ENCODE measurements at regions not wholly inside any gene's neighbourhood (a gene's known extent, or its start where the extent isn't known, plus 50 kb on each side); places are given as distances from the start of the nearest gene placed in this dataset.

DNA sequence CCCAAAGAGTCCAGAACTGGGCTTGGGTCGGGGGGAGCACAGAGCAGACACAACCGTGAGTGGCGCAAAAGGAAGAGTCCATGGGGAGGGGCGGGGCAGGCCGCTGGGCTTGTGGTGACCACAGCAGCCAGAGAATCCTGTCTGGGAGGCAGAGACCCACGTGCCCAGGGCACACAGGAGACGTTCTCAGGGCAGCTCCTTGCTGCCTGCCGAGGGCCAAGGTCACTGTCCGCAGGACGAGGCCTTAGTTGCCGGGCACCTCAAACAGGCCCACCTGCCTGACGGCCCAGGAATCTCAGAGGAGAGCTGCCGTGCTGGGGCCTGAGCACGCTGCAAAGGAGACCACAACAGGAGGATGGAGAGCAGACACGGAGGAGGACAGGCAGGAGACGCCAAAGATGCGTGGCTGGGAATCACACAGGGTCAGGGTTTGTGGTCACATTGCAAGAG lies 87.8 kb downstream of the MYEOV start:
- Histone ChIP-seq H3K4me1 (no peaks in the 10 kb centered on the region), H3K36me3 (no peaks in the 10 kb centered on the region), H3K27ac (no peak overlapping the region), H3K27me3 (no peaks in the 10 kb centered on the region), H3K9me3 (no peaks in the 10 kb centered on the region), H3K4me3 (no peak overlapping the region)
- peak; percentile 53 for DNase-seq
- TF ChIP-seq EP300 (IDR thresholded peaks at IDR 0.05) = no peak
- intact Hi-C loops (cut with DNase I) = no loop called here
- WGBS, 2 donors = 87 to 91% methylated on average over 17 of the region's 17 CpGs

DNA sequence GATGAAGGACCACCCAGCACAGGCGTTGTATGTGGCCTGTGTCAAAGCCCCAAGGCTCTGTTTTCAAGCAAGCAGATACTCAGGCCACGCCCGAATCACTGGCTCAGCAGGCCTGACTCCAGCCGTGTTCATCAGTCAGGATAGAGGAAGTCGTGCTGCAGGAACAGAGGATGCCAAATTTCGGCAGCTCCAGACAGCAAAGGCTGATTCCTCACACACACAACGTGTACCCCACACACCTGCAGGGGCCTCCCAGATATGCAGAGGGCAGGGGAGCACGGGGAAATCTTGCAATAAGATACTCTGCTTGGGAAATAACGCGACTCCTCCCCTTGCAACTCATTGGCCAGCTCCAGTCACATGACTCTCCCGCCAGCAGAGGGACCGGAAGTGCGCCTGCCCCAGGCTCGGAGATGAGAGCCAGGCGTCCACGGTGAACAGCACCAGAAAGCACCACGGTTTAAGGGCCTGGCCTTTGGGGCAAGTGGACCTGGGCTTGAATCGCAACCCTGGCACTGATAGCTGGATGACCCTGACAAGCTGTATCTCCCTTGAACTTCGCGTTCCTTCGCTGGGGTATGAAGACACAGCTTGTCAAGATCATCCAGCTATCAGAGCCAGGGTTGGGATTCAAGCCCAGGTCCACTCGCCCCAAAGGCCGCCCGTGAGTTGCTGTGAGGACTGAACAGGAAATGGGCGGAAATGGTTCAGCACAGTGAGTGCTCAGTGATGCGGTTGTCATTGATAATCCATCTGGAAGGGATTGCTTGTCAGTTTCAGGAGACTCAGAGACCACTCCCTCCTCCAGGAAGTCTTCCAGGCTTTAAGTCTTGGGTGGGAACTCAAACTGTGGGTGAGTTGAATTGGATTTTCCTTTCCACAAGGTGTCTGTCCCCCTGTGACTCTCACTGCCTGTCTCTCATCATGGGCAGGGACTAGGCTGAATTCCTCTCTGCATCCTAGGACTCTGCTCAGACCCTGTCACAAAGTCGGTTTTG lies 88.5 kb downstream of the MYEOV start:
- no peaks in the 10 kb centered on the region for H3K4me1 ChIP-seq
- WGBS, 2 donors = 69 to 84% methylated on average over 27 of the region's 27 CpGs
- no peak for TF ChIP-seq POLR2AphosphoS5 (IDR thresholded peaks at IDR 0.05)
- no peak for TF ChIP-seq POLR2A (IDR thresholded peaks at IDR 0.05)
- TF ChIP-seq EP300 (IDR thresholded peaks at IDR 0.05) = no peak
- TF ChIP-seq, protein P1, sequence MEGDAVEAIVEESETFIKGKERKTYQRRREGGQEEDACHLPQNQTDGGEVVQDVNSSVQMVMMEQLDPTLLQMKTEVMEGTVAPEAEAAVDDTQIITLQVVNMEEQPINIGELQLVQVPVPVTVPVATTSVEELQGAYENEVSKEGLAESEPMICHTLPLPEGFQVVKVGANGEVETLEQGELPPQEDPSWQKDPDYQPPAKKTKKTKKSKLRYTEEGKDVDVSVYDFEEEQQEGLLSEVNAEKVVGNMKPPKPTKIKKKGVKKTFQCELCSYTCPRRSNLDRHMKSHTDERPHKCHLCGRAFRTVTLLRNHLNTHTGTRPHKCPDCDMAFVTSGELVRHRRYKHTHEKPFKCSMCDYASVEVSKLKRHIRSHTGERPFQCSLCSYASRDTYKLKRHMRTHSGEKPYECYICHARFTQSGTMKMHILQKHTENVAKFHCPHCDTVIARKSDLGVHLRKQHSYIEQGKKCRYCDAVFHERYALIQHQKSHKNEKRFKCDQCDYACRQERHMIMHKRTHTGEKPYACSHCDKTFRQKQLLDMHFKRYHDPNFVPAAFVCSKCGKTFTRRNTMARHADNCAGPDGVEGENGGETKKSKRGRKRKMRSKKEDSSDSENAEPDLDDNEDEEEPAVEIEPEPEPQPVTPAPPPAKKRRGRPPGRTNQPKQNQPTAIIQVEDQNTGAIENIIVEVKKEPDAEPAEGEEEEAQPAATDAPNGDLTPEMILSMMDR (IDR thresholded peaks at IDR 0.05) = no peak
- H3K9me3 ChIP-seq = no peaks in the 10 kb centered on the region
- H3K4me3 ChIP-seq = no peak overlapping the region
- DNase-seq = peak; percentile 68
- no peaks in the 10 kb centered on the region for H3K36me3 ChIP-seq
- no peaks in the 10 kb centered on the region for H3K27me3 ChIP-seq
- H3K27ac ChIP-seq = no peak overlapping the region
- intact Hi-C loops (cut with DNase I) = no loop called here

DNA sequence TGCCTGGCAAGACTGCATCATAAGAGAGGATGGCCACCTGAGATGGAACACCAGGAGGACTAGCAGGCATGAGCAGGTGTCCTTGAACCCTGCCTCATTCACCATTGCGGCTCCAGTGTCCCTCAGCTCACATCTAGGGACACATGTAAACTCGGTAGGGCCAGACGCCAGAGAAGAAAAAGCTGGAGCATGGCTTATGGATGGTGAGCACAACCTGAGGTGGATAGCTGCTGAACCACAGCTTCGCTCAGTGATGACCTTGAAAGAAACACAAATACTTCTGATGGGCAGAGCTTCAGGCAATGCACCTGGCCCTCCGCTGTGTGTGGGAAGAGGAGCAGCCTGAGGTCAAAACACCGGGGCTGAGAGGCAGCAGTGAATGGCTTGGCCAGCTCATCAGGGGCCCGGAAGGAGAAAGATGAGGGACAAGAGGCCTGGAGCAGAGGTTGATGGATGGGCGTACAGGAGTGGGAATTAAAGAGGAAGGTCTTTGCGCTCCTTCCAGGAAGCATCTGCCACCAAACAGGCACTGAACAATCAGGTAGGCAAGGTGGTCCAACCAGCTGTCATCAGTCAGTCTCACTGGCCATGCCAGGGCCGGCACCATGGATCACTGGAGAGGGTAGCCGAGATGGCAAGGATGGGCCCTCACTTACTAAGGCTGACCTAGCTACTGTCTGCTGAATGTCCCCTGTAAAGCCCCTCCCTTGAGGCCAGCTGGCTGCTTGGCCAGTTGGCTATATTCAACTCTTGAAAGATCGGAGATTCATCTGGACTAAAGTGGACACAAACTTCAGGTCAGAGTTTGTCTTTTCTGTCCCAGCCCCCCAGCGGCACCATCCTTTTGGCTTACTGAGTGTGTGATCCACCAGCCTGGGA lies 89.7 kb downstream of the MYEOV start:
- TF ChIP-seq POLR2A (IDR thresholded peaks at IDR 0.05) (no peak), EP300 (IDR thresholded peaks at IDR 0.05) (no peak), POLR2AphosphoS5 (IDR thresholded peaks at IDR 0.05) (no peak)
- TF ChIP-seq, protein P1 (IDR thresholded peaks at IDR 0.05) = no peak
- H3K4me1 ChIP-seq = no peaks in the 10 kb centered on the region
- no peak for DNase-seq

GRCh38 chr11:69384251-69385143 lies 90.5 kb downstream of the MYEOV start:
- TF ChIP-seq, protein P1 (IDR thresholded peaks at IDR 0.05) = no peak
- 90 to 92% methylated on average over 31 of the region's 31 CpGs for WGBS, 2 donors
- H3K36me3 ChIP-seq = no peaks in the 10 kb centered on the region
- no peak for DNase-seq
- no peak overlapping the region for H3K4me3 ChIP-seq
- H3K9me3 ChIP-seq = peaks cover 0 to 5% (median 3%) of the 10 kb centered on the region in 4 donors
- H3K27me3 ChIP-seq = no peaks in the 10 kb centered on the region
- intact Hi-C loops (cut with DNase I) = no loop called here
- no peak overlapping the region for H3K27ac ChIP-seq
- H3K4me1 ChIP-seq = no peaks in the 10 kb centered on the region

More for the DNA sequence above, 89.7 kb downstream of the MYEOV start:
- intact Hi-C loops (cut with DNase I) = no loop called here
- no peaks in the 10 kb centered on the region for H3K27me3 ChIP-seq
- H3K36me3 ChIP-seq = no peaks in the 10 kb centered on the region
- peaks cover 0 to 5% (median 3%) of the 10 kb centered on the region in 4 donors for H3K9me3 ChIP-seq
- H3K4me3 ChIP-seq = no peak overlapping the region
- WGBS, 2 donors = 93 to 94% methylated on average over 13 of the region's 13 CpGs
- no peak overlapping the region for H3K27ac ChIP-seq

Data from sigmoid colon (tissue), 6 donors.